BLaER1 (cell line): ENCODE measurements at regions not wholly inside any gene's neighbourhood (a gene's known extent, or its start where the extent isn't known, plus 50 kb on each side); places are given as distances from the start of the nearest gene placed in this dataset.

Experiments used
- H3K27ac ChIP-seq: shearing (Covaris generic); formaldehyde crosslinking; 2 replicates; pipeline ENCODE4 v1.8.1; 2022
- H3K27me3 ChIP-seq: shearing (Covaris generic); formaldehyde crosslinking; 2 replicates; pipeline ENCODE4 v1.8.1; 2022
- H3K36me3 ChIP-seq: shearing (Covaris generic); formaldehyde crosslinking; 2 replicates; pipeline ENCODE4 v1.8.1; 2022
- H3K4me1 ChIP-seq: shearing (Covaris generic); formaldehyde crosslinking; 2 replicates; pipeline ENCODE4 v1.8.1; 2022
- H3K4me2 ChIP-seq: shearing (Covaris generic); formaldehyde crosslinking; 2 replicates; pipeline ENCODE4 v1.8.1; 2022
- H3K4me3 ChIP-seq: shearing (Covaris generic); formaldehyde crosslinking; 2 replicates; pipeline ENCODE4 v1.8.1; 2022
- H3K9ac ChIP-seq: shearing (Covaris generic); formaldehyde crosslinking; 2 replicates; pipeline ENCODE4 v1.8.1; 2022
- H3K9me3 ChIP-seq: shearing (Covaris generic); formaldehyde crosslinking; 2 replicates; pipeline ENCODE4 v1.8.1; 2022
- H4K20me1 ChIP-seq: shearing (Covaris generic); formaldehyde crosslinking; 2 replicates; pipeline ENCODE4 v1.8.1; 2022
- Cebpa-rat ChIP-seq: shearing (Covaris generic); IDR thresholded peaks from 2 replicates; pipeline ENCODE4 v1.8.1; 2022

DNA sequence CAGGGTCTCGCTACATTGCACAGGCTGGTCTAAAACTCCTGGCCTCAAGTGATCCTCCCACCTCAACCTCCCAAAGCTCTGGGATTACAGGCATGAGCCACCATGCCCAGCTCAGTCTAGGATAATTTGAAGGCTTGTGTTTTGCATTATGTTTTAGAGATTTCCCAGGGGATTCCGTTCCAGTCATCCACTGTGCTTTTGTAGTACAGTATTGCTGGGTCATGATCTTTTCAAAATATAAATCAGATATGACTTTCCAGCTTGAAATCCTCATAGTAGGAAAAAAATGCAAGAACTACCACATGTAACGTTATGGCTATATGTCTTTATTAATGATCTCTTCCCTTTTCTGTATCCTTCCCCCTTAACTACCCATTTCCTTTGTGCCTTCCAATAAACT, 338.1 kb downstream of the PRELID2 start:
- Histone ChIP-seq H3K36me3 (no peaks in the 10 kb centered on the region), H3K9ac (no peak overlapping the region), H3K4me1 (no peaks in the 10 kb centered on the region), H3K9me3 (no peaks in the 10 kb centered on the region), H3K4me2 (no peak overlapping the region), H3K27ac (no peak overlapping the region), H3K27me3 (no peaks in the 10 kb centered on the region), H4K20me1 (no peaks in the 10 kb centered on the region), H3K4me3 (no peak overlapping the region)
- no peak for TF ChIP-seq Cebpa-rat

DNA sequence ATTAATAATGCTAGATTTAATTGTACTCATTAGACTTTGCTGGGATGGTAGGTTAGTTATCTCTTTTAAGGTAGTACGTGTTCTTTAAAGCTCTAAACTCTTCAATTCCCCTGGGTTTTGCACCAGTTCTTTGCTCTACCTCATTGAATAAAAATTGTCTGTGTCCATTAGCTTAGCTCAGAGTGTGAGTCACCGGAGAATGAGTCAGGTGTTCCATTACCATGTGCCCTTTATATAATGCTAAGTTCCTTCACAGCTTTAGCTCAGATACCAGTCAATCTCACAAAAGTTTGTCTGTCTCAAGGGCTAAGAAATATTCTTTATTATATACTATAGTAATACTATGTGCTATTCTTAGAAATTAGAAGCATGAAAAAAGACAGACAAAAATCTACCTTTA, 339.4 kb downstream of the PRELID2 start:
- Histone ChIP-seq H3K4me3 (no peak overlapping the region), H3K36me3 (no peaks in the 10 kb centered on the region)

DNA sequence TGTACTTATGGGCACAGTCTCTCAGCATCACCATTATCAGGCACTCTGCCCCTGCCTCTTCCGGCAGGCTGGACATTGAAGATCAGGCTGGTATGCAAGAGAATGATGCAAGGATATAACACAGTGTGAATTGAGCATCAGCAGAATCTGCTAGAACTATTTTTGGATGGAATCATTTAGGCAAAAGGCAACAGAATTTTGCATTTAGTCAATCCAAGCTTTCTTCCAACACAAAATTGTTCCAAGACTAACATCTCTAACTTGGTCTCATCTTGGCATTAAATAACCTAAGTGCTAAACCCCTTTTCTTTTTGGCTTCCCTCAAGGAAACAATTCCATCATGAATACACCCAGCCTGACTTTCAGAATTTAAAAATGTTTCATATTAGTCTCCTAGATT, 339.9 kb downstream of the PRELID2 start:
- Histone ChIP-seq H3K27ac (no peak overlapping the region), H3K9me3 (no peaks in the 10 kb centered on the region), H3K27me3 (no peaks in the 10 kb centered on the region), H3K9ac (no peak overlapping the region), H3K4me1 (no peaks in the 10 kb centered on the region), H3K36me3 (no peaks in the 10 kb centered on the region), H3K4me3 (no peak overlapping the region), H4K20me1 (no peaks in the 10 kb centered on the region), H3K4me2 (no peak overlapping the region)
- TF ChIP-seq Cebpa-rat = no peak

More for the DNA sequence above, 339.4 kb downstream of the PRELID2 start:
- no peaks in the 10 kb centered on the region for H3K9me3 ChIP-seq
- no peaks in the 10 kb centered on the region for H3K4me1 ChIP-seq
- no peak for TF ChIP-seq Cebpa-rat
- H4K20me1 ChIP-seq = no peaks in the 10 kb centered on the region
- no peak overlapping the region for H3K4me2 ChIP-seq
- H3K27me3 ChIP-seq = no peaks in the 10 kb centered on the region
- H3K9ac ChIP-seq = no peak overlapping the region
- H3K27ac ChIP-seq = no peak overlapping the region

DNA sequence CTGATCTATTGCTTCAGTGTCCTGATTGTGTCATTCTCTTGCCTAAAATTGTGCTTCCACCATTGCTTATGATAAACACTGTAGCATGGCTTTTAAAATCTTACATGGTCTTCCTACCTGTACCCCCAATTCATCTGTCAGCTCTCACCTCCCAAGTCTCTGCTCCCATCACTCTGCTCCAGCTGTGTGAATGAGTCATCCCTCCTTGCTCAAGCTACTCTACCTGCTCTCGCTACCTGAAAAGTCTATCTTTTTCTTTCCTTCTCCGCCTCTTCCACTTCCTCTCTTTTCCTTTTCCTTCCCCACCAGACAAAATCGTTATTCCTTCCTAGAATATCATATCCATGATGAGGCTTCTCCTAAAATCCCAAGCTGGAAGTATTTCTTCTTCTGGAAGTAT, 341.7 kb downstream of the PRELID2 start:
- no peak overlapping the region for H3K4me2 ChIP-seq
- no peaks in the 10 kb centered on the region for H3K4me1 ChIP-seq
- no peak overlapping the region for H3K27ac ChIP-seq
- no peak overlapping the region for H3K4me3 ChIP-seq
- TF ChIP-seq Cebpa-rat = no peak
- H3K9ac ChIP-seq = no peak overlapping the region
- H4K20me1 ChIP-seq = no peaks in the 10 kb centered on the region
- H3K36me3 ChIP-seq = no peaks in the 10 kb centered on the region
- H3K27me3 ChIP-seq = no peaks in the 10 kb centered on the region
- H3K9me3 ChIP-seq = no peaks in the 10 kb centered on the region

DNA sequence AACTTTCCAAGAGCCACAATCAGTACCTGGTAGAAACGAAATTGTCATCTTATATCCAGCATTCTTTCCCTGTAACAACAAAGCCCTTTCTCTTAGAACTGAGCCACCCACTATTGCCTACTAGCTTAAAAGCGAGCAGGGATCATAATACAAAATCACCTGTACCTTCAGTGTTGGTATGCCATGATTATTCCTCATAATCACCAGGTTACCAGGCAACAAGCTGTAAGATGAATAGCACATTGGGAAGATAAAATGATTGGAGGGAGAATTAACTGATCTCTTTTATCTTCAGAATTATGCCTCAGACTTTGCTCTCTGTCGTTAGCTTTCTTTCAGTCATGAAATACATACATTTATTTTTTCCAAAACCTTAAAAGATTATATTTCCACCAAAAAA, 345.6 kb downstream of the PRELID2 start:
- no peak for TF ChIP-seq Cebpa-rat
- H3K9ac ChIP-seq = no peak overlapping the region
- H3K9me3 ChIP-seq = no peaks in the 10 kb centered on the region

DNA sequence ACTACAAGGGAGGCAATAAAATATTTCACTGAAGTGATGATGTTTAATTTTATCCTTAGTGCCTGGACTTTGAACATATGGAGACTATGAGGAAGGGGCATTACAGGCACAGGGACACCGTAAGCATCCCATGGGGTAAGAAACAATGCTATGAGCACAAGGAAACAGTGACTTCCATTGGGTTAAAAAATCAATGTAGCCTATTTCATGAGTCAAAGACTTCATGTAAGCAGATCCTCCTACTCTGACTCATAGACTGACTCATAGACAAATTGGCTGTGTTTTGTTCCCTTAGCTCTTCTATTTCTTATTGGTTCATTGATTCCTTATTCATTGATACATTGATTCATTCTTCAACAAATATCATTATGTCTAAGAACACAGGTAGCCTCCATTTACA, 351.0 kb downstream of the PRELID2 start:
- no peak for TF ChIP-seq Cebpa-rat
- Histone ChIP-seq H3K4me3 (no peak overlapping the region), H4K20me1 (no peaks in the 10 kb centered on the region), H3K27ac (no peak overlapping the region), H3K9ac (no peak overlapping the region), H3K4me2 (no peak overlapping the region), H3K27me3 (no peaks in the 10 kb centered on the region), H3K4me1 (no peaks in the 10 kb centered on the region), H3K36me3 (no peaks in the 10 kb centered on the region), H3K9me3 (no peaks in the 10 kb centered on the region)

More for the DNA sequence above, 345.6 kb downstream of the PRELID2 start:
- Histone ChIP-seq H3K36me3 (no peaks in the 10 kb centered on the region), H4K20me1 (no peaks in the 10 kb centered on the region), H3K4me2 (no peak overlapping the region), H3K27ac (no peak overlapping the region), H3K4me3 (no peak overlapping the region), H3K4me1 (no peaks in the 10 kb centered on the region), H3K27me3 (no peaks in the 10 kb centered on the region)

DNA sequence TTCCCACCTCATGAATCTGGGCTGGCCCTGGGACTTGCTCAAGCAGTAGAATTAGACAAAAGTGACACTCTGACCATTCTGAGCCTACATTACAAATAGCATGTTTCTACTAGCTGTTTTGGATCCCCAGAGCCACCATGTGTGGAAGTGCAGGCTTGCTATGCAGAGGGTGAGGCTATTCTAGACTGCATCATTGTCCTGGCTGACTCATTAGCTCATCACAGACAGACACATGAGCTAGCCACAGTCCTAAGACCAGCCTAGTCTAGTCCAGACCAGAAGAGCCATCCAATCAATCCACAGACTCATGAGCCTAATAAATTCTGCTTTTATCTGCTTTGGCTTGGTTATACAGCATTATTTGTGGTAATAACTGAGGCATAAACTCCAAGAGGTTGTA, 351.9 kb downstream of the PRELID2 start:
- Histone ChIP-seq H3K4me1 (no peaks in the 10 kb centered on the region), H3K36me3 (no peaks in the 10 kb centered on the region), H3K4me3 (no peak overlapping the region), H3K27ac (no peak overlapping the region), H3K4me2 (no peak overlapping the region), H3K9me3 (no peaks in the 10 kb centered on the region), H4K20me1 (no peaks in the 10 kb centered on the region), H3K9ac (no peak overlapping the region), H3K27me3 (no peaks in the 10 kb centered on the region)
- no peak for TF ChIP-seq Cebpa-rat

DNA sequence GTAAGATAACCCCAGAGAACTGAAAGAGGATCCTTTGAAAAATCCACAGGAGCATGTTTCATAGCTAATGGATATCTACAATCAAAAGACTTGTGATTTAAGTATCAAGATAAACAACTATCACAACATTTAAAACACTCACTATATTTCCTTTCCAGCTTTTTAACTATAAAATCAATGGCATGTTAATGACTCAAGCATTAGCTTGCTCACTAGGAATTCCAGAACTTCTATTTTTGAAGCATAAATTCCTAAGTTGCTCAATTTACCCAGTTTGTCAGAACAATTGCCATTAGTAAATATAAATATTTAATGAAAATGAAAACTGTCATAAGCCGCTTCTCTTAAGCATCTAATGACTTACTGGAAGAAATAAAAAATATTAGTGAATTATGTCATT, 355.3 kb downstream of the PRELID2 start:
- no peaks in the 10 kb centered on the region for H4K20me1 ChIP-seq
- H3K9ac ChIP-seq = no peak overlapping the region
- H3K36me3 ChIP-seq = no peaks in the 10 kb centered on the region
- H3K9me3 ChIP-seq = no peaks in the 10 kb centered on the region
- no peak overlapping the region for H3K27ac ChIP-seq
- no peaks in the 10 kb centered on the region for H3K27me3 ChIP-seq
- no peak overlapping the region for H3K4me2 ChIP-seq
- no peak overlapping the region for H3K4me3 ChIP-seq
- H3K4me1 ChIP-seq = no peaks in the 10 kb centered on the region
- no peak for TF ChIP-seq Cebpa-rat

DNA sequence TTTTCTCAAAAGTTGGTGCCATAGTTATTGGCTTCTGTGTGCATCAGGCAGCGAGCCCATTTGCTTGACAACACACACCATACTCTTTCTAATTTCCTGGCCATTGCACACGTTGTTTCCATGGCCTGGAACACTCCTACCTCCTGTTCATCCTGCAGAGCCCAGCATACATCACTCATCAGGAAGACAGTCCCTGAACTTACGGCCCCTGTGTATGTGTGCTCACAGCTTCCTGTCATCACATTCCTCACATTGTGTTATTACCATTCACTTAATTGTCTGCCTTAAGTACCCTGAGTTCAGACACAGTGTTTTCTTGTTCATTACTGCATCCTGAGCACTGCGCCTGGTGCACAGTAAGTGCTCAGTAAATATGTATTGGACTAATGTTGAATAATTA, 355.9 kb downstream of the PRELID2 start:
- no peak for TF ChIP-seq Cebpa-rat
- Histone ChIP-seq H3K27me3 (no peaks in the 10 kb centered on the region), H3K9ac (no peak overlapping the region), H3K9me3 (no peaks in the 10 kb centered on the region), H3K4me1 (no peaks in the 10 kb centered on the region), H3K4me2 (no peak overlapping the region), H3K27ac (no peak overlapping the region), H4K20me1 (no peaks in the 10 kb centered on the region), H3K4me3 (no peak overlapping the region), H3K36me3 (no peaks in the 10 kb centered on the region)

DNA sequence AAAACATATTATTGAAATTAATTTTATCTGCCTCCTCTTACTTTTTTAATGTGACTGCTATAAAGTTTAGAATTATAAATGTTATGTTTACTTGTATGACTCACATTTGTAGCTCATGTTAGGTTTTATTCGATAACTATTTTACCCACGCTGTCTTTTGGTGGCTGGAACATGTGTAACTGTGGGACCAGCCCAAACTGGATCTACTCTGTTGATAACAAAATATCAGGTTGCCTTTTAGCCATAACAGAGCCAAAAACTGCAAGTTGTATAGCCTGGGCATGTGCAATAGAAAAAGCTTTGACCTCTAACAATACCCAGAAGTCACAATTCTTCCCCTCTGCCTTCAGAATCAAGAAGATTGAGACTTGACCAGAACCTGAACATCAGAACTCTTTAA, 356.5 kb downstream of the PRELID2 start:
- Histone ChIP-seq H3K4me2 (no peak overlapping the region), H3K4me1 (no peaks in the 10 kb centered on the region)

DNA sequence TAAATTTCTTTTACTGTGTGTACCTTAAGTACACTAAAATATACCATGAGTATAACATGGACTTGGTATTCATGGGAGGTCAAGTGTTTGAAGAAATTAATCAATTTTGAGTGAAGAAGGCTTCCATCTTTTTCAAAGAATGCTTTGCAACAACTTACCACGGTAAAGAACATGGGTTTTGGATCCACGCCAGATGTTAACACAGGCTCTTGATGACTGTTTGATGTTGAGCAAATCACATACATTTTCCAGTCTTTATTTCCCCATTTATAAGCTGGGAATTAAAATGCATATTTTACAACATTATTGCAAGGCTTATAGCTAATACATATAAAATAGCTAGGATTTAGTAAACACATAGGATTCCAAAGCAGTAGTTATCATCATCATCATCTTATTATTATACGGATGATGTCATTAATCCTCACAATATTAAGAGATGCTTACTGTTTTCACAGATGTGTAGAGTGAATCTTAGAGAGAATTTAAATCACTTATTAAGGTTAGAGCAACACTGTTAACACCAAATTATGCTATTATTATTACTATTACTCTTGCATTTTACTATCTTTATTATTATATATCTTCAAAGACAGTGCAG, 362.0 kb downstream of the PRELID2 start:
- Histone ChIP-seq H3K36me3 (no peaks in the 10 kb centered on the region), H3K27me3 (no peaks in the 10 kb centered on the region), H3K9ac (no peak overlapping the region), H3K4me1 (no peaks in the 10 kb centered on the region), H3K9me3 (no peaks in the 10 kb centered on the region), H3K4me2 (no peak overlapping the region), H4K20me1 (no peaks in the 10 kb centered on the region), H3K4me3 (no peak overlapping the region), H3K27ac (no peak overlapping the region)
- TF ChIP-seq Cebpa-rat = no peak

More for the DNA sequence above, 356.5 kb downstream of the PRELID2 start:
- no peak overlapping the region for H3K27ac ChIP-seq
- H3K27me3 ChIP-seq = no peaks in the 10 kb centered on the region
- H3K9me3 ChIP-seq = no peaks in the 10 kb centered on the region
- TF ChIP-seq Cebpa-rat = no peak
- H4K20me1 ChIP-seq = no peaks in the 10 kb centered on the region
- H3K4me3 ChIP-seq = no peak overlapping the region
- H3K9ac ChIP-seq = no peak overlapping the region
- no peaks in the 10 kb centered on the region for H3K36me3 ChIP-seq
